ENCODE measurements at regions not wholly inside any gene's neighbourhood (a gene's known extent, or its start where the extent isn't known, plus 50 kb on each side); places are given as distances from the start of the nearest gene placed in this dataset.

DNA sequence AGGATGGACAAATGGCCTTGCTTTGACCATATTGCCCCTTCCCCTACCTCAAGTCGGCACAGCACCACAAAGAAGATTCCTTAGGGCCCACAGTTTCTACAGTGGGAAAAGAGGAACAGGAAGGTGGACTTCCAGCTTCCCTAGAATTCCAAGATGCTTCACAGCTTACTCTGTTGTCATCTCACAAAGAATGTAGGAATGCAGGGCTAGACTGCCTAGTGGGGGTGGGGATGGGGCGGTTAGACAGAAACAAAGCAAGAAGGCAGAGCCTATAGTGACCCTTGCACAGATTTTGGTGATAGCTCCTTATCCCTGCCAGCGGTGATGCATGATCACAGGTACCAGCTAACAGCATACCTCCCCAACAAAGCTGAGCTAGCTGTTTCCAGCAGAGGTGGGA lies 607.6 kb upstream of the MAN1A1 start:
- TF ChIP-seq, protein P1, sequence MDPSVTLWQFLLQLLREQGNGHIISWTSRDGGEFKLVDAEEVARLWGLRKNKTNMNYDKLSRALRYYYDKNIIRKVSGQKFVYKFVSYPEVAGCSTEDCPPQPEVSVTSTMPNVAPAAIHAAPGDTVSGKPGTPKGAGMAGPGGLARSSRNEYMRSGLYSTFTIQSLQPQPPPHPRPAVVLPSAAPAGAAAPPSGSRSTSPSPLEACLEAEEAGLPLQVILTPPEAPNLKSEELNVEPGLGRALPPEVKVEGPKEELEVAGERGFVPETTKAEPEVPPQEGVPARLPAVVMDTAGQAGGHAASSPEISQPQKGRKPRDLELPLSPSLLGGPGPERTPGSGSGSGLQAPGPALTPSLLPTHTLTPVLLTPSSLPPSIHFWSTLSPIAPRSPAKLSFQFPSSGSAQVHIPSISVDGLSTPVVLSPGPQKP (IDR thresholded peaks at IDR 0.05; ENCODE audit: borderline replicate concordance, low read depth, low read length): no peak
- TF ChIP-seq FOS (IDR thresholded peaks at IDR 0.05; ENCODE audit: low read depth, low read length): no peak
- no peak for TF ChIP-seq CHD1 (IDR thresholded peaks at IDR 0.05; ENCODE audit: low read depth, low read length)
- Histone ChIP-seq H2AK5ac (ENCODE audit: low read depth, low read length) (no peak overlapping the region), H3K4ac (ENCODE audit: low read depth, low read length) (no peak overlapping the region), H3K4me3 (ENCODE audit: insufficient read depth, low read depth, low read length) (no peak overlapping the region), H3K36me3 (ENCODE audit: control insufficient read depth, insufficient read depth, low read length) (no peaks in the 10 kb centered on the region), H3K18ac (ENCODE audit: low read depth, low read length) (no peak overlapping the region), H3K9me1 (ENCODE audit: insufficient read depth, low read length) (no peaks in the 10 kb centered on the region), H3K56ac (ENCODE audit: extremely low read depth, insufficient read depth, low read length) (no peak overlapping the region), H3K27me3 (ENCODE audit: control insufficient read depth, insufficient read depth, low read length) (no peaks in the 10 kb centered on the region), H3K4me2 (ENCODE audit: low read depth, low read length) (no peak overlapping the region), H3K4me1 (ENCODE audit: control insufficient read depth, insufficient read depth, low read length) (no peaks in the 10 kb centered on the region), H4K91ac (ENCODE audit: insufficient read depth, low read depth, low read length) (no peak overlapping the region), H2AK9ac (replicated peaks; ENCODE audit: low read depth, low read length, poor library complexity) (no peak overlapping the region), H2BK15ac (ENCODE audit: low read depth, low read length) (no peak overlapping the region), H4K5ac (ENCODE audit: low read depth, low read length) (no peak overlapping the region), H4K8ac (ENCODE audit: low read depth in 2 of 2, low read length in 2 of 2) (no peak overlapping the region), H3K27ac (ENCODE audit: insufficient read depth, low read length) (no peak overlapping the region), H3K79me1 (ENCODE audit: low read depth in 1 of 2, low read length in 2 of 2) (no peaks in the 10 kb centered on the region), H3K23ac (ENCODE audit: low read depth, low read length) (no peak overlapping the region), H2AFZ (replicated peaks; ENCODE audit: low read length, poor library complexity) (no peak overlapping the region), H3K9ac (ENCODE audit: low read depth, low read length) (no peak overlapping the region), H3K9me3 (ENCODE audit: control insufficient read depth, insufficient read depth, low read length) (no peaks in the 10 kb centered on the region; the same call in 1 of the 2 replicates), H2BK20ac (ENCODE audit: low read depth, low read length) (no peak overlapping the region), H3K14ac (replicated peaks; ENCODE audit: low read depth, low read length) (no peak overlapping the region), H2BK5ac (ENCODE audit: low read depth, low read length, poor library complexity, severe bottlenecking) (no peak overlapping the region), H2BK120ac (ENCODE audit: low read depth, low read length) (no peak overlapping the region), H4K20me1 (ENCODE audit: insufficient read depth, low read length) (no peaks in the 10 kb centered on the region)
- intact Hi-C loops (cut with micrococcal nuclease) (no loop called here), in situ Hi-C loops (cut with MboI; ENCODE audit: low sequenced_read_pairs) (no loop called here), dilution Hi-C loops (cut with HindIII; ENCODE audit: low sequenced_read_pairs, unreplicated experiment) (no loop called here)
- no TSS peak for BruUV-seq (replicated peaks)
- DNase-seq (no peak), ATAC-seq (ENCODE audit: low read depth) (no peak)
- no CpG with 5 or more reads among the region's 3 CpGs for WGBS, 2 experiments (ENCODE audit: extremely low coverage in 2 of 2, insufficient read length in 1 of 2)
- ChIA-PET POLR2A (ENCODE audit: unreplicated experiment) (no interaction called here), CTCF (no interaction called here)

Measured in IMR-90 (cell line).